ENCODE measurements at regions not wholly inside any gene's neighbourhood (a gene's known extent, or its start where the extent isn't known, plus 50 kb on each side); places are given as distances from the start of the nearest gene placed in this dataset.
"Not testable (repeated sequence)": the region's sequence is repeated elsewhere in the genome, so short reads cannot be mapped to it uniquely, and the experiment has no call there.

- H3K36me3 ChIP-seq (ENCODE audit: control insufficient read depth, insufficient read depth, low read length); DNase-seq (ENCODE audit: low read depth); H3K4me3 ChIP-seq (ENCODE audit: low read depth, low read length); FAIRE-seq; H3K27me3 ChIP-seq (ENCODE audit: control insufficient read depth, insufficient read depth, low read length): not testable (repeated sequence)
Observed at GRCh38 chr7:65651174-65651573, 221.7 kb upstream of the VKORC1L1 start.

DNA sequence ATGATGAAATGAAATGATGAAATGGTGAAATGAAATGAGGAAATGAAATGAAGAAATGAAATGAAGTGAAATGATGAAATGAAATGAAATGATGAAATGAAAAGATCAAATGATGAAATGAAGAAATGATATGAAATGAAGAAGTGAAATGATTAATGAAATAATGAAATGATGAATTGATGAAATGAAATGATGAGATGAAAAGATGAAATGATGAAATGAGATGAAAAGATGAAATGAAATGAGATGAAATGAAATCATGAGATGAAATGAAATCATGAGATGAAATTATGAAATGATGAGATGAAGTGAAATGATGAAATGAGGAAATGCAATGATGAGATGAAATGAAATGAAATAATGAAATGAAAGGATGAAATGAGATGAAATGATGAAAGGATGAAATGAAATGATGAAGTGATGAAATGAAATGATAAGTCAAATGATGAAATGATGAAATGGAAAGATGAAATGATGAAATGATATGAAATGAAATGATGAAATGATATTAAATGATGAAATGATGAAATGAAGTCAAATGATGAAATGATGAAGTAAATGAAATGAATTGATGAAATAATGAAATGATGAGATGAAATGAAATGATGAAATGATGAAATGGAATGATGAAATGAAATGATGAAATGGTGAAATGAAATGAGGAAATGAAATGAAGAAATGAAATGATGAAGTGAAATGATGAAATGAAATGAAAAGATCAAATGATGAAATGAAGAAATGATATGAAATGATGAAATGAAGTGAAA, 220.9 kb upstream of the VKORC1L1 start:
- FAIRE-seq; DNase-seq (ENCODE audit: low read depth); H3K4me3 ChIP-seq (ENCODE audit: low read depth, low read length); H3K27me3 ChIP-seq (ENCODE audit: control insufficient read depth, insufficient read depth, low read length); H3K36me3 ChIP-seq (ENCODE audit: control insufficient read depth, insufficient read depth, low read length): not testable (repeated sequence)

- not testable (repeated sequence) for H3K36me3 ChIP-seq (ENCODE audit: control insufficient read depth, insufficient read depth, low read length); FAIRE-seq; H3K27me3 ChIP-seq (ENCODE audit: control insufficient read depth, insufficient read depth, low read length); H3K4me3 ChIP-seq (ENCODE audit: low read depth, low read length); DNase-seq (ENCODE audit: low read depth)
Observed at GRCh38 chr7:65652669-65653068, 220.2 kb upstream of the VKORC1L1 start.

DNA sequence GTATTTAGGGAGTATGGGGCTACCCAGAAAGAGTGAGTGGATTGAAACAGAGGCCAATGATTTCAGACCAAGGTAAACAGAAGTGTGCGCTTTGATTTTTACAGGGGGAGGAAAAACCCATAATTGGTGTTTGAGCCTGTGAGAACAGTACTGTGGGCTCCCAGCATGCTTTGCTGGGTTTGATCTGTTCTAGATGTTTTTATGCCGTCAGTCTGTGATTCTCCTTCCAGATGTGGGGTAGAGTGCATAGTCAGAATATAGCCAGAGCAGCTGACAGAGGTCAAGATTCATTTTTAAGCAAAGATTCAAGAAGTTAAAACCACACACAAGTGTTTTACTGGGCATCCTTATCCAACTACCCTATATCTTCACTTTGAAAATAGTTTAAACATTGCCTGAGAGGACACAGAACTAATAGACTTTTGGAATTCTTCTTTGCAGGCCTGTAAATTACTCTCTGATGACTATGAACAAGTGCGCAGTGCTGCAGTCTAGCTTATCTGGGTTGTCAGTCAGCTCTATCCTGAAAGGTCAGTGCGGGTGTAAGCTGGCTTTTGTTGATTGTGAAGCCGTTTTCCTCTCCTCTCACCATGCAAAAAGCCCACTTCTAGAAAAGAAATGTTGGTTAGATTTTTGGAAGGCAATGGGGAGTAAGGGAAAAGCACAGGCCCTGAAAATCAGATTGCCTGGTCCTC, 216.2 kb upstream of the VKORC1L1 start:
- FAIRE-seq; H3K4me3 ChIP-seq (ENCODE audit: low read depth, low read length); DNase-seq (ENCODE audit: low read depth); H3K36me3 ChIP-seq (ENCODE audit: control insufficient read depth, insufficient read depth, low read length); H3K27me3 ChIP-seq (ENCODE audit: control insufficient read depth, insufficient read depth, low read length): not testable (repeated sequence)

GRCh38 chr7:65683362-65683761, 189.5 kb upstream of the VKORC1L1 start:
- not testable (repeated sequence) for H3K27me3 ChIP-seq (ENCODE audit: control insufficient read depth, insufficient read depth, low read length); H3K4me3 ChIP-seq (ENCODE audit: low read depth, low read length); FAIRE-seq; DNase-seq (ENCODE audit: low read depth); H3K36me3 ChIP-seq (ENCODE audit: control insufficient read depth, insufficient read depth, low read length)

- not testable (repeated sequence) for FAIRE-seq; H3K27me3 ChIP-seq (ENCODE audit: control insufficient read depth, insufficient read depth, low read length); H3K4me3 ChIP-seq (ENCODE audit: low read depth, low read length); H3K36me3 ChIP-seq (ENCODE audit: control insufficient read depth, insufficient read depth, low read length)
- peak; percentile 4 for DNase-seq (ENCODE audit: low read depth)
Observed at GRCh38 chr7:65699026-65699714, 173.7 kb upstream of the VKORC1L1 start.

DNA sequence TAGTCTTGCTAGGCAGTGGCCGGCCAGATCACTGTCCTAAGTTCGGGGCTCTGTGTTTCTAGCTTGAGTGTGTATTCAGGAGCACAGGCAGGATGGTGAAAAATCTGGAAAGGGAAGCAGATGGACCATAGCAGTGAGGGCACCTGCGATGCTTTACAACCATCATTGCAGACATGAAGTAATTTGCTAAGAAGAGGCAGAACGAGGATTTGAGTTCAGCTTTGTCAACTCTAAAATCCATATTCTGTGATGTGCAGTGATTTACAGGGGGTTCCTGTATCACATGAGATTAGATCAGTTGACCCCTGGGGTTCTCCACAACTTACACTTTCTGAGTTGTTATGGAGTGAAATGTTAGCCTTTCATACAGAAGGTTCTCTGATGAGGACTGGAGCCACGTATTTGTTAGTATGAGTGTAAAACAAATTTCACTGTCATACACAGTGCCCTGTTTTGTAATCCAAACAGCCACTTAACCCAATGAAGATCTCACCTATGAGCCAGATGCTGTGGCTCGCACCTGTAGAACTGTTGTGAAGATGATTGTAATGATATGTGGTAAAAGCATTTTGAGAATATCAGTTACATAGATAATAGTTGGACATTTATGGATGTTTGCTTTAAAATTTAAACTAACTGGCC, 173.0 kb upstream of the VKORC1L1 start:
- H3K27me3 ChIP-seq (ENCODE audit: control insufficient read depth, insufficient read depth, low read length); FAIRE-seq; H3K4me3 ChIP-seq (ENCODE audit: low read depth, low read length); DNase-seq (ENCODE audit: low read depth); H3K36me3 ChIP-seq (ENCODE audit: control insufficient read depth, insufficient read depth, low read length): not testable (repeated sequence)

DNA sequence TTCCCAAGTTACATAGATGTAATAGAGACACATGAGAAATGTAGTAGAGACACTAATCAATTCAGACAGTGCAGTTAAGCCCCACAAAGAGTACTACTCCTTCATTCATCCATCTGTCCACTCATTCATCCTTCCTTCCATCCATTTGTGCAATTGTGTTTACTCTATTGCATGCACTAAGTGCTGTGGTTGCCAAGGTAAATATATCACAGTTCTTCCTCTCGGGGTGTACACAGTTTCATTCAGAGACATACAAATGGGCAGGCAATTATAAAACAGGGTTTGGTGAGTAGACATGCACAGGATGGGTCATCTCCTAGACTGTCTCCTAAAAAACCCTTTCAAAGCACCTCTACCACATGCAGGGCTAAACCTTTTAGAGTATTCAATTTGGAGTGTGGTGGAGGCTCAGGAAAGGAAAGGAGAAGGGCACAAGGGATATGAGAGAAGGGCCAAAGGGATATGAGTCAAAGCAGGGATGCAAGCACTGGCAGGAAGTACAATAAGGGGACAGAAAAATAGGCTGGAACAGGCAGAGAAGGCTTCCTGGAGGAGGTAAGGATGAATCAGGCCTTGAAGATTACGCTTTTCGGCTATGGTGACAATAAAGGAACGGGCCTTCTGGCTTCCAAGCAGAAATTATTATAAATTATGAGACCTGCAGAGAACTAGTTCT, 153.6 kb upstream of the VKORC1L1 start:
- not testable (repeated sequence) for H3K27me3 ChIP-seq (ENCODE audit: control insufficient read depth, insufficient read depth, low read length); H3K36me3 ChIP-seq (ENCODE audit: control insufficient read depth, insufficient read depth, low read length); H3K4me3 ChIP-seq (ENCODE audit: low read depth, low read length); FAIRE-seq
- peak; percentile 15 for DNase-seq (ENCODE audit: low read depth)

GRCh38 chr7:65722361-65722792, 150.5 kb upstream of the VKORC1L1 start:
- FAIRE-seq (no peak), DNase-seq (ENCODE audit: low read depth) (peak; percentile 32)
- TF ChIP-seq, protein P1, sequence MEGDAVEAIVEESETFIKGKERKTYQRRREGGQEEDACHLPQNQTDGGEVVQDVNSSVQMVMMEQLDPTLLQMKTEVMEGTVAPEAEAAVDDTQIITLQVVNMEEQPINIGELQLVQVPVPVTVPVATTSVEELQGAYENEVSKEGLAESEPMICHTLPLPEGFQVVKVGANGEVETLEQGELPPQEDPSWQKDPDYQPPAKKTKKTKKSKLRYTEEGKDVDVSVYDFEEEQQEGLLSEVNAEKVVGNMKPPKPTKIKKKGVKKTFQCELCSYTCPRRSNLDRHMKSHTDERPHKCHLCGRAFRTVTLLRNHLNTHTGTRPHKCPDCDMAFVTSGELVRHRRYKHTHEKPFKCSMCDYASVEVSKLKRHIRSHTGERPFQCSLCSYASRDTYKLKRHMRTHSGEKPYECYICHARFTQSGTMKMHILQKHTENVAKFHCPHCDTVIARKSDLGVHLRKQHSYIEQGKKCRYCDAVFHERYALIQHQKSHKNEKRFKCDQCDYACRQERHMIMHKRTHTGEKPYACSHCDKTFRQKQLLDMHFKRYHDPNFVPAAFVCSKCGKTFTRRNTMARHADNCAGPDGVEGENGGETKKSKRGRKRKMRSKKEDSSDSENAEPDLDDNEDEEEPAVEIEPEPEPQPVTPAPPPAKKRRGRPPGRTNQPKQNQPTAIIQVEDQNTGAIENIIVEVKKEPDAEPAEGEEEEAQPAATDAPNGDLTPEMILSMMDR (IDR thresholded peaks at IDR 0.05; ENCODE audit: insufficient read depth, low read length, severe bottlenecking): peak; percentile 84
- Histone ChIP-seq H3K36me3 (ENCODE audit: control insufficient read depth, insufficient read depth, low read length) (no peaks in the 10 kb centered on the region), H3K27me3 (ENCODE audit: control insufficient read depth, insufficient read depth, low read length) (no peaks in the 10 kb centered on the region), H3K4me3 (ENCODE audit: low read depth, low read length) (no peak overlapping the region)

DNA sequence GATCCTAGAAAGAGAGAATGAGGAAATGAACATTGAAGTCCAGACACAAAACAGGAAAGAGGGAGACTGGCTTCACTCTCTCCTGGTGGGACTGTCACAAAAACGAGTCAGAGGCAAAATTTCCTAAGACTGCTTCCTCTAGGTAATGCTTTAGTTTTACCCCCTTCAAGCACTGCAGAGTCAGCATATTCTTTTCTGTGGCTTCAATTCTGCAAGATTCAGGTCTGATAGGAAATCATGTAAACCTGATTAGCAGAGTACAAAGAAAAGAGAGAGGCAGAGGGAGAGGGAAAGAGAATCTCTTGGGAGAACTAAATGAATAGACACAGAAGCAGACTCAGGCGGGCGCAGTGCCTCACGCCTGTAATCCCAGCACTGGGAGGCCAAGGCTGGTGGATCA, 145.7 kb upstream of the VKORC1L1 start:
- H3K27me3 ChIP-seq (ENCODE audit: control insufficient read depth, insufficient read depth, low read length); H3K36me3 ChIP-seq (ENCODE audit: control insufficient read depth, insufficient read depth, low read length); H3K4me3 ChIP-seq (ENCODE audit: low read depth, low read length); FAIRE-seq; DNase-seq (ENCODE audit: low read depth): not testable (repeated sequence)
